ENCODE measurements at regions not wholly inside any gene's neighbourhood (a gene's known extent, or its start where the extent isn't known, plus 50 kb on each side); places are given as distances from the start of the nearest gene placed in this dataset. TPM values are rescaled to one million over a fixed set of nuclear protein-coding genes. Genes with fewer than 3 reads are reported as not detected.

DNA sequence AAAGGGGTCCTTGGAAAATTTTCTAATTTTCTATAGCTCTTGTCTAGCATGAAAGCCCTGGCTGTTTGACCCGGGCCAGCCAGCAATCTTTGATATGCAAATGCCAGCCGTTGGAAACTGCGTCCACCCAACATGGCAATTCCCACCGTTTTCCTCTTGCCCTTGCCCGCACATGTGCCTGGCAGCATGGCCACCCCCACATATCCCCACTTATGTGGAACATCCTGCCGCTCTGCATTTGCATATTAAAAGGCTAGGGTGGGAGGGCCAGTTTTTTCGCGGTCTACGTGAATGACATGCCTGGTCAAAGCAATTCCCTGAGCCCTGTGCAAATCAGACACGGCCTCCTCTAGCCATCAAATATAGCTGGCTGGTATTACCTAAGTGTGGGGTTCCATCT is 110.3 kb upstream of the TDRD3 start:
- DNase-seq = no peak

DNA sequence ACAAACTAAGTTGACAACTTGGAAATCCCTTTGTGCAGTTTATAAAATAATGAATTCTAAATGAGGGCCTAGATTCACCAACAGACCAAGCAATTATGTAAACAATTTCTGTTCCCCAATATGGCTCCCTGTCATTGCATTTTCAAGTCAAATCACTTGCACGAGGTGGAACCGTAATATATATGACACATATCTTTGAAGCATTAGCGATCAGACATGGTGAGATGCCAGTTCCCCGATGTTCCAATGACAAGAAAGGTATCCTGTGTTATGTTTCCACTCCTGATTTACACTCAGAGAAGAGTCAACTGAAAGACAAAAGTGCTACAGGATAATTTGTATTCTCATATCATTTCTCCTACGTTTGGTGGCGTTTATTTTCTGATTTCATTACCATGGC is 108.5 kb upstream of the TDRD3 start:
- DNase-seq = no peak

DNA sequence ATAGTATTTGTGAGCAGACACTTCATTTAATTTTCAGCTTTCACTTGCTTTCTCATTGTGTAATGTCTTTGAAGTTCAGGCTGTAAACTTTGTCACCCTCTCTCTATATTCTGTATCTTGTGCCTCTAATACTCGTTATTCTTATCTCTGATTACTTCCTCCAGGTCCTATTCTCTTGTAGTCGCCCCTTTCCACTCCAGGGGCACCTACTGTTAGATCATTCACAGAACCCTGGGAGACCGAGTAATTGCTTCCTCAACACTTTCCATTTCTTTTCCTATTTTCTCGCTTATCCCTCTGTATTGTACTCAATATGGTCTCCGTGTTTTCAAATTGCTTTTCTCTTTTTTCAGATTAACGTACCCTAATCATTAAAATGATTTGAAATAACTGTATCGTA is 93.9 kb upstream of the TDRD3 start:
- no peak for DNase-seq

DNA sequence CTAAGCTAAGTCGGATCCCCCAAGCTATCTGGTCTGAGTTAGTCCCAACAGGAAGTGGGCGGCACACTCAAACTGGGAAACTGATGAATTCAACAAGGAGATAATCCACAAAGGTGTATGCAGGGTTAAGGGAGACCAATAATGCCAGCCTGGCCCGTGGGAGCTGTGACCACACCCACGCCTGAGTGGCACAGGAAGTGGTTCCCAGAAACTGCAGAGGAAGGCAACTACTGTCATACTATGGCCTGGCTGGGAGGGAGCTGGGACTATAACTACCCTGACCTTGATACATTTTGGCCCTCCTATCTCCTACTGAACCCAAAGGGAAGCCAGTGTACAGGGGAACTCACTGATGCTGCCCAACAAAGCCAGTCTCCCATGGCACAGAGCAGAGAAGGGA is 85.5 kb upstream of the TDRD3 start:
- DNase-seq = no peak

DNA sequence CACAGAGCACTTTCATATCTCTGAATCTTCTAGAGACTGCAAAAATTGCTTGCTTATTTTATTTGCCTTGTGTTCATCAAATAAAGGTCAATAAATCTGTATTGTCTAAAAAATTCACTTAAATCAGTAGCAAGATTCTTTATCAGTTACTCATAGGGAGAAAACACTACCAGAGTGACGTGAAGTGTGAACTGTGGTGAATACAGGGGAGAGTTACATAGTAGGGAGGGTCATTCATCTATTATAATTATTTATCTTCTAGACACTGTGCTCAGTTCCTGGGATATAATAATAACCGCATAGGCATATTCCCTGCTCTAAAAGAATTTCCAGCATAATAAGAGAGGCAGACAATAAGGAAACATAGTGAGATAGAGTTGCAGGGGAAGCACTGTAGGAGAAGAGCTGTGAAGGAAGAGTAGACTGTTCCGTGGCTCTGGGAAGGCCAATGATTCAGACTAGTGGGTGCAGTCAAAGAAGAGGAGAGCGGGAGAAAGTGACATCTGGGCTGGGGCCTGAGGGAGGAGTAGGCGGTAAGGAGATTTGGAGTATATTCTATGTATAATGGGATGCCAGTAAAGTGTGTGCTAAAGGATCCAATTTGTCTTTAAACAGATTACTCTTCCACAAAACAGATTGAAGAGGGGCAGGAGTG is 84.0 kb upstream of the TDRD3 start:
- DNase-seq = no peak

DNA sequence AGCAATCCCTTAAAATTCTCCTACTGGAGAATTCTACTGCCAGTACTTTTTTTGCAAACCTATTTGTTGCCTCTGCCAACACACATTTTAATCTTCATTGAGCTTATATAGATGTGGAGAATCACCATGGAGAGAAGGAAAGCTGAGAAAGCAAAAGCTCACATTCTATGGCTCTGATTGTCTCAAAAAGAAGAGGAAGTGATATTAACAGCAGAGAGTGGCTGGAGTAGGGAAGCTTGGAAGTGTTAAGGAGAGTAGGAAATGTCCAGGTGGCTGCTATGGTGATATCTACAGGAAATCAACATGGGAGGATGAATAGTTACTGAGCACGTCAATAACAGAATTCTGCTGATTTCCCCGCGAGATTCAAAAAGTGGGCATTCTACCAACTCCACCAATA is 78.8 kb upstream of the TDRD3 start:
- no peak for DNase-seq

DNA sequence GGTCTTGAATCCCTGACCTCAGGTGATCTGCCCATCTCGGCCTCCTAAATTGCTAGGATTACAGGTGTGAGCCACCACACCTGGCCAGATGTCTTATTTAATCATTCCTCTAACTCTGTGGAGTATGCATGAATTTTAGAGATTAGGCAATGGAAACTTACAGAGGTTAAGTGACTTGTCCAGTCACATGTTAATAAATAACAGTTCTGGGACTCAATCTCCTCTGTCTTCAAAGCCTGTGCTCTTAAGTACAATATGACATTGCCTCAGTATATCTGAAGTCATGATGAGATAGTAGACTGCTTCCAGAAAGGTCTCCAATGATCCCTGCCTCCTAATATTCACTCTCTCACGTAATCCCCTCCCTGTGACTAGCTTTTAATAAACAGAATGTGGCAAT is 72.9 kb upstream of the TDRD3 start:
- no peak for DNase-seq

DNA sequence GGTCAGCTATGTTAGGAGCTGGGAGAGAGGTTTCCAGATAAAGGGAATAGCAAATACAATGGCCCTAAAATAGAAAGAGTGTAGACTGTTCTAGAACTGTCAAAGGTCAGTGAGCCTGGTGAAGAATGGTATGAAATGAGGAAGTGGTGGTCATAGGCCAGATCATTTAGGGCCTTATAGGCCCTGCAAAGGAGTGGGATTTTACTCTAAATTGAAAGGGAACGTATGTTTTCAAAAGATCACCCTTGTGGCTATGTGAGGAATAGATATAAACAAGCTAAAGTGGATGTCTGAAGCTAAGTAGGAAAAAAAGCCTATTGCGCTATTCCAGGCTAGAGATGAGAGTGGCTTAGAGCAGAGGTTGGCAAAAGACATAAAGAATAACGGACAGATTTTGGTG is 70.7 kb upstream of the TDRD3 start:
- DNase-seq = no peak

DNA sequence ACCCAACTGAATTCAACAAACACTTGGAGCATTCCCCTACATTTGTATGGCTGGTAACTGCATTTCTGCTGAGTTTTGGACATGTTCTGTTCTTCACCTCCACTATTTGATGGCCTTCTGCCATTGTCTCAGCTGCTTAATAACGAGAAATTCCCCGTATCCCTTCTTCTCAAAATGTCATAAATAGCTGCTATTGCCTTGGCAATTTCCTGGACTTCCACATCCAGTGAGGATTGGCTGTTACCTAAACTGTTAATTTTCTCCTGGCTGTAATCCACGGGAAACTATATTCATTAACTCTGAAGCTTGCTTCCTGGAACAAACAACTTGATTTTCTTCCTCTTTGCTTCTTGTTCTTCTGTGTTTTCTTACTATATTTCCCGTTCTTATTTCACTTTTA is 69.5 kb upstream of the TDRD3 start:
- DNase-seq = no peak

DNA sequence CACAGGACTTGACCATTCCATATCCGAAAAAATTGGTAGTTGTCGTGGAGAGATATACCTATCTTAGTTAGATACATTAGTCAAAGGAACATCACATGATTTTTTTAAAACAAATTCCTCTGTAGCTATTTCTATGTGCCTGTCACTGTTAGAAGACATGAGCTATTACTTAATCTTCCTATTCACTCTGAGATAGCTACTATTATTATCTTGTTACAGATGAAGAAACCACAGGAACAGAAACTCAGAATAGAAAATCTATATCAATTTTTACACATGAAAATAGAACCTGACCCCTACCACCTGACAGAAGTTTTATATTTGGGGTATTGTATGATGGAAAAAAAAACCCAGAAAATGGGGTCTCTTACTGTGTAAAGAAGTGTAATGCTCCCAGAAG is 68.9 kb upstream of the TDRD3 start:
- DNase-seq = no peak

DNA sequence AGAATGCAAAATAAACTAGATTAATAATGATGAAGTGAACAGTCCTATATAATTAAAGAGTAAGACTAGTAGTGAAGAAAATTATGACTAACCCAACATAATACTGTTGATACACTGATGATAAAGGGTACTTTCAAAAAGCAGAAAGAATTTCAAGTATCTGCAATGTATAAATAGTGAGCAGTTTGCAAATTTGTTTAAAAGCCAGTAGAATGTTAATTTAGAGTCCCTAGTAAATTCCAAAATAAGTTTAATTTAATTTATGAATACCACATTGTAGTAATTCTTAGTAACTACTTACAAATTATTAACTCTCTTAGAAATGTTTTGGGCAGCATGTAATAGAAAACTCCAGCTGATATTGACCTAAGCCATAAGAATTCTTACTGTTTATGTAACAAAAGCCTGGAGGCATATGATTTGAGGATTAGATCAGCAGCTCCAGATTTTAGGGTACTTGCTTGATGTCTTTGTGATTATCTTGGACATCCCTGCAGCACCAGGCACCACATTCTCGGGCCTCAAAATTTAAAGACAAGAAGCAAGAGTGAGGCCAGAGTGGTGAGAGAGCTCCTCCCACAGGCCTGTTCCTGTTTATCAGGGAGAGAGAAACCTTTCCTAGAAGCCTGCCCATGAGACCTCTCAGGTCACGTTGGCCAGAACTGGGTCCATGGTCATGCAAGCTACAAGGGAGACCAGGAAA is 67.6 kb upstream of the TDRD3 start:
- no peak for DNase-seq

DNA sequence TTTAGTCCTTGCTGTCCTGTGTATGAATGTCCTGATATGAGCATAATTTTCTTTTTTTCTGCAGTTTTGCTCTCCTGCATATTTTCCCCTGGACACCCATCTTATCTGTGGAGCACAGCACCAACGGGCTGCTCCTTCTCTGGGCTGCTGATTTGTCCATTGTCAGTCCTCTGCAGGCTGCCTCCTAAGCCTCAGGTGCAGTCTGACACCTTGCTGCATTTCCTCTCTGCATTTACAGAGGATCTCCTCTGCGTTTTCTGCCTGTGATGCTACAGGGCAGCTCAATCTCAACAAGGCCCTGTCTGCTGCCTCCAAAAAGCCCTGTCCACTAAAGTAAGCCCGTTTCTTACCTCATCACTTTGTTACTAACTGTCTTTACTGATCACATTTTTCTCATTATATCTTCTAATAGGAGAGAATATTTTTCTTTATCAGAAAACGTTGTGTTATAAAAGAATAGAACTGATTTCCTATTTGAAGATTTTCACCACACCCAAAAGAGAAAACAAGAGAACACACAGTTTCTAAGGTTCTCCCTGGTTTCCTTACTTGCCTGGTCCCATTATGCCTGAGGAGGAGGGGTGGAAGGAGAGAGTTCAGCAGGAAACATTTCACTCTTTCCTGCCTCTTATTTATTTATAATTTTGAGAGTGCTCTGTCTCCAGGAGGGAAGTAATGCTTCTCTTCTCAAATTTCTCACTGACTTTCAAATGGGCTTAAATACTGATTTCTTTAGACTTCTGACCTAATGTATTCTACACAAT is 65.6 kb upstream of the TDRD3 start:
- DNase-seq = no peak

DNA sequence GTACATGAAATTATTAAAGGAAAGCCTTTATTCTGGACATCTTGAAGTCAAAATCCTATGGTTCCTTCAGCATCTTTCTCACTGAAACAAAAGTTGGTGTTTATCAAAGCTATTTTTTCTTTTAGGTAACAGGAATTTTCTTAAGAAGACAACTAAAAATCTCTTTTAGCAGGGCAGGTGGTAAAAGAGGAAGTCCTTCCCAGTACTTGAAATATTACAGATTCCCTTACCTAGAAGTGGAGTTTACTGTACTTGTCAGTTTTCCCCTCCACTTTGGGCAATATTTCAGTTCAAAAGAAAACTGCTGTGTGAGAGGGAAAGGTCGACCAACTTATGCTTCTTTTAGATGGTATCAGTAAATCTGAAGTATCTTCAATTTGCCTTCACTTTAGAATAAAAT is 64.3 kb upstream of the TDRD3 start:
- DNase-seq = no peak

DNA sequence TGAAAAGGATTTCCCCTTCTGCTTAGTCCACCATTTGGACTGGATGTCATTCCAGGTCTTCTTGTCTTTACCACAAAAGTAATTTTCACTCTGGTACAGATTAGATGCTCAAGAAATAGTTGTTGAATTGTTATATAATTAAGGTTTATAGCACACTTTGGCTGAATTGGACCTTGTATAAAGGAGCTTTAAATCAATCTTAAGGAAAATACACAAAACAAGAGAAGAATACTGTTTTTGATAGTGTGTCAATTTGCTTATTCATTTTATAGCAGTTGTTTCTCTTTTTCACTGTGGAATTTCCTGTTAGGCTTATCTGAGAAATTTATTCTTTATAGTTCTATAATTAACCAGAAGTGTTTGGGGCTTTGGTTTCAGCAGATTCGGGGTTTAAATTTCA is 62.7 kb upstream of the TDRD3 start:
- no peak for DNase-seq

DNA sequence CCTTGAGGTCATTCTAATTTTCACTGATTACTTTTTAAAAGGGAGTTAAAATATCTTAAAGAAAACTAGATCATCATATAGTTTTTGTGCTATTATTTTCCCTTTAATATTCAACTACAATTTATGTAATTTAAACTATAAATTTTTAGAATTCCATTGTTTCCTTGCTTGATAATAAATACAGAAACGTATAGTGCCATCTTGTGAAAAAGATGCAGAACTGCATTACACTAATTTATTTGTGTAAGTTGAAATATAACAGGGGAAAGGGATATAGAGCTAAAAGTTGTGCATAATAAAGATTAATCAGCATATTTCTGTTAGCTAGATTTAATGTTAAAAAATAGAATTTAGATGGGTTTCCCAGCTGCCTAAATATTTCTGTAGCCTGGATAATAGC is 61.5 kb upstream of the TDRD3 start:
- no peak for DNase-seq

DNA sequence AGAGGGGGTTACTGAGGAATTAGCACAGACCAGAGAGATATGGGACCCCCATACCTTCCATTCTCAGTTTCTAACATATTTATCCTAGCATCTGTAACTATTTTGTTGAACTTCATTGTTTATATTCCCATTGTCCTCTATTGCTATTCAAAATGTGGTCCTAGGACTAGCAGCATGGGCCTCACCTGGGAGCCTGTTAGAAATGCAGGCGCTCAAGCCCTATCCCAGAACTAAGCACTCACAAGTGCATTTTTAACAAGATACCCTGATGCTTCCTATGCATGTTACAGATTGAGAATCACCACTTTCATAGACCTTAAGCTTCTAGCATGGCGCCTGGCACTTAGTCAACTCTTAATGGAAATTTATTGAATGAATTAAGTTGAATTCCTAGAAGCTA is 58.3 kb upstream of the TDRD3 start:
- DNase-seq = no peak

DNA sequence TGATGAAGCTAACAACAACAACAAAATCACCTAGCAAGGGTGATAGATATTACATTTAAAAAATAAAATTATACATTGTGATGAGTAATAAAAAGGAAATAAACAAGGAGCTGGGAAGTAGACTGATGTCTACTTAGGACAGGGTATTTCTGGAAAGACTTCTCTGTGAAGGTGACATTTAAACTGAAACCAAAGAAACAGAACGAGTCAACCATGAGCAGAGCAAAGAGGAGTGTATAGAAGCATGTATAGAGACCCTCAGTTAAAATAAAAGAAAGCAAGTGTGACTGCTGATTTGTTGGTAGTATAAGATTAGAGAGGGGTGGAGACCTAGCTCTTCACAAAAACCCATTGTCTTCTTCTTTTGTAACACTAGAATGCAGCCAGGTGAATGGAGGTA is 53.0 kb upstream of the TDRD3 start:
- DNase-seq = no peak

DNA sequence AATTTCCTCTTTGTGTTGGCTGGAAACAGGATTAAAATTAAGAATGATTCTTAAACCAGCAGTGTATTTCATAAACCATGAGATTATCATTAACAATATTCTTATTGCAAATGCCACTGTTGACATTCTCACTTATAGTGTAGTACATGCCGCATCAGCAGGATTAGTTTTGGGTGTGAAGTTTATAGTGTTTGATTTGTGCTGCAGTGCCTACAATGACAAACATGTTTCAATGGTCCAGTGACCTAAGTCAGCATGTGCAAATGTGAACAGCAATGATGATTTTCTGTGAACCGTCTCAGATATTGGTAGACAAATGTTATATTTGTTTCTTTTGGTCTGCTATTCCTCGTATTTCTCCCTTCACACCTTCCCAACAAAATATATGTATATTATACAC is 49.8 kb upstream of the TDRD3 start:
- no peak for DNase-seq

Small RNAs in the stretch of these regions (small RNA-seq; reads per million reads assigned to genes)
- gene AL359920.1 (ENCODE audit: low replicate concordance) = not detected
